WTC11 (cell line): ENCODE measurements at regions not wholly inside any gene's neighbourhood (a gene's known extent, or its start where the extent isn't known, plus 50 kb on each side); places are given as distances from the start of the nearest gene placed in this dataset.

Experiments
- CBFB ChIP-seq: sonication (generic); formaldehyde crosslinking; IDR thresholded peaks from 2 replicates; pipeline ENCODE4 v1.8.1; 2022; ENCODE audit warnings: mild to moderate bottlenecking, low read depth, missing genetic modification reagents
- CREM ChIP-seq: sonication (generic); formaldehyde crosslinking; IDR thresholded peaks from 2 replicates; pipeline ENCODE4 v1.8.1; 2022; ENCODE audit warnings: mild to moderate bottlenecking, missing genetic modification reagents, moderate library complexity
- CTCF ChIP-seq: fragments of 200-600 bp; IDR thresholded peaks from 2 replicates; pipeline ENCODE4 v1.8.0; 2022; ENCODE audit warnings: antibody characterized with exemption
- E2F5 ChIP-seq: sonication (generic); formaldehyde crosslinking; IDR thresholded peaks from 2 replicates; pipeline ENCODE4 v1.8.1; 2022; ENCODE audit warnings: mild to moderate bottlenecking, moderate library complexity, missing genetic modification reagents
- ETV6 ChIP-seq: sonication (generic); formaldehyde crosslinking; IDR thresholded peaks from 2 replicates; pipeline ENCODE4 v1.8.1; 2022; ENCODE audit warnings: mild to moderate bottlenecking, missing genetic modification reagents
- GABPB1 ChIP-seq: sonication (generic); formaldehyde crosslinking; IDR thresholded peaks from 2 replicates; pipeline ENCODE4 v1.8.1; 2023; ENCODE audit warnings: mild to moderate bottlenecking, missing genetic modification reagents
- NR3C1 ChIP-seq: sonication (generic); formaldehyde crosslinking; conservative IDR thresholded peaks from 2 replicates; pipeline ENCODE4 v1.8.1; 2023; ENCODE audit warnings: low read depth, mild to moderate bottlenecking, missing genetic modification reagents
- TEAD4 ChIP-seq: sonication (generic); formaldehyde crosslinking; IDR thresholded peaks from 2 replicates; pipeline ENCODE4 v1.8.0; 2022; ENCODE audit warnings: mild to moderate bottlenecking, missing genetic modification reagents
- TF ChIP-seq, protein P1 (sequence below): sonication (generic); formaldehyde crosslinking; IDR thresholded peaks from 2 replicates; pipeline ENCODE4 v1.8.0; 2022; ENCODE audit warnings: mild to moderate bottlenecking, missing genetic modification reagents
- TF ChIP-seq, protein P2 (sequence below): sonication (generic); formaldehyde crosslinking; conservative IDR thresholded peaks from 2 replicates; pipeline ENCODE4 v1.8.1; 2022; ENCODE audit warnings: mild to moderate bottlenecking, missing genetic modification reagents
- TF ChIP-seq, protein P3 (sequence below): fragments of 250-450 bp; sonication (Bioruptor Pico); IDR thresholded peaks from 2 replicates; pipeline ENCODE4 v1.9.0; 2021; ENCODE audit warnings: mild to moderate bottlenecking

DNA sequence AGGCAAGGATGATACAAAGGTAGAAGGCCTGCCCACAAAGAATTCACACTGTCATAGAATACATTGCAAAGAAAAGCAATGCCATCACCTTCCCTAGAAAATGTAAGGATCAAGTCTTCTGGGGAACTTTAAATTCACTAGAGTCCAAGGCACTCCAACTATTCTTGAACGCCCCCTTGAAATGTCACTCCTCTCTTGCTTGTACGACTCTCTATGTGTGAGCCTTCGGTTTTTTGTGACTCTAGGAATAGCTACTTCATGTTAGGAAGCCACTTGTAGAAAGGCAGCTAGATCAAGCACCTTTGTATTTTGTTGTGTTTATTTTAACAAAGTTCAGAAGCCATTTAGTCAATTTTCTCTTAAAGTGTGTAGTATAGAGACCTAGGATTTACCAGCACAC, 159.2 kb upstream of the ARID1B start:
- no peak for TF ChIP-seq NR3C1 (CRISPR knock-in tag)
- no peak for TF ChIP-seq CREM (CRISPR knock-in tag)
- no peak for TF ChIP-seq CTCF
- TF ChIP-seq, protein P1, sequence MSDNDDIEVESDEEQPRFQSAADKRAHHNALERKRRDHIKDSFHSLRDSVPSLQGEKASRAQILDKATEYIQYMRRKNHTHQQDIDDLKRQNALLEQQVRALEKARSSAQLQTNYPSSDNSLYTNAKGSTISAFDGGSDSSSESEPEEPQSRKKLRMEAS (CRISPR knock-in tag): no peak
- no peak for TF ChIP-seq TEAD4
- no peak for TF ChIP-seq E2F5 (CRISPR knock-in tag)
- TF ChIP-seq, protein P2, sequence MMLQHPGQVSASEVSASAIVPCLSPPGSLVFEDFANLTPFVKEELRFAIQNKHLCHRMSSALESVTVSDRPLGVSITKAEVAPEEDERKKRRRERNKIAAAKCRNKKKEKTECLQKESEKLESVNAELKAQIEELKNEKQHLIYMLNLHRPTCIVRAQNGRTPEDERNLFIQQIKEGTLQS (CRISPR knock-in tag): no peak
- TF ChIP-seq ETV6: no peak
- no peak for TF ChIP-seq CBFB (CRISPR knock-in tag)
- no peak for TF ChIP-seq GABPB1 (CRISPR knock-in tag)
- TF ChIP-seq, protein P3, sequence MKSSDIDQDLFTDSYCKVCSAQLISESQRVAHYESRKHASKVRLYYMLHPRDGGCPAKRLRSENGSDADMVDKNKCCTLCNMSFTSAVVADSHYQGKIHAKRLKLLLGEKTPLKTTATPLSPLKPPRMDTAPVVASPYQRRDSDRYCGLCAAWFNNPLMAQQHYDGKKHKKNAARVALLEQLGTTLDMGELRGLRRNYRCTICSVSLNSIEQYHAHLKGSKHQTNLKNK: no peak
